ENCODE measurements at regions not wholly inside any gene's neighbourhood (a gene's known extent, or its start where the extent isn't known, plus 50 kb on each side); places are given as distances from the start of the nearest gene placed in this dataset.

DNA sequence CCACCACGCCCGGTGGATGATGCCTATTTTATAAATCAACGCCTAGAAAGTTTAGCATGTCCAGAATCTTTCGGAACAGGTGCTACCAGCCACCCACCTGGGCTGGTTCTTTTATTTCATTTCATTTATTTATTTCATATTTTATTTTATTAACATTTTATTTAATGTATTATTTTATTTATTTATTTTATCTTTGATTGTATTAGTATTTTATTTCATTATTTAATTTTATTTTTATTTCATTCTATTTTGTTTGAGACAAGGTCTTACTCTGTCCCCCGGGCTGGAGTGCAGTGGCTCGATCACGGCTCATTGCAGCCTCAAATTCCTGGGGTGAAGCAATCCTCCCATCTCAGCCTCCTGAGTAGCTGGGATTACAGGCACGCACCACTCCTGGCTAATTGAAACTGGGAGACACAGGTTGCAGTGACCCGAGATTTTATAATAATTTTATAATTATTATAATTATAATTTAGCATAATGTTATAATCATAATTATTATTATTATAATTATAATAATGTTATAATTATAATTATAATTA lies 187.2 kb downstream of the SHOX start:
- Histone ChIP-seq H4K5ac (ENCODE audit: low read depth, low read length) (no peak overlapping the region), H2AFZ (replicated peaks; ENCODE audit: low read length, poor library complexity) (no peak overlapping the region), H3K36me3 (ENCODE audit: control insufficient read depth, insufficient read depth, low read length) (no peaks in the 10 kb centered on the region), H4K20me1 (ENCODE audit: insufficient read depth, low read length) (no peaks in the 10 kb centered on the region), H3K9me3 (ENCODE audit: control insufficient read depth, insufficient read depth, low read length) (peaks cover 9% of the 10 kb centered on the region), H3K18ac (ENCODE audit: low read depth, low read length) (no peak overlapping the region), H2BK5ac (ENCODE audit: low read depth, low read length, poor library complexity, severe bottlenecking) (no peak overlapping the region), H3K27ac (ENCODE audit: insufficient read depth, low read length) (no peak overlapping the region), H3K4me1 (ENCODE audit: control insufficient read depth, insufficient read depth, low read length) (no peaks in the 10 kb centered on the region), H3K9ac (ENCODE audit: low read depth, low read length) (no peak overlapping the region), H3K23ac (ENCODE audit: low read depth, low read length) (no peak overlapping the region), H2AK5ac (ENCODE audit: low read depth, low read length) (no peak overlapping the region), H3K9me1 (ENCODE audit: insufficient read depth, low read length) (no peaks in the 10 kb centered on the region), H3K56ac (ENCODE audit: extremely low read depth, insufficient read depth, low read length) (no peak overlapping the region), H3K14ac (replicated peaks; ENCODE audit: low read depth, low read length) (no peak overlapping the region), H4K91ac (ENCODE audit: insufficient read depth, low read depth, low read length) (no peak overlapping the region), H4K8ac (ENCODE audit: low read depth in 2 of 2, low read length in 2 of 2) (no peak overlapping the region), H2BK20ac (ENCODE audit: low read depth, low read length) (no peak overlapping the region), H3K27me3 (ENCODE audit: control insufficient read depth, insufficient read depth, low read length) (no peaks in the 10 kb centered on the region), H3K4me3 (ENCODE audit: insufficient read depth, low read depth, low read length) (no peak overlapping the region), H2AK9ac (replicated peaks; ENCODE audit: low read depth, low read length, poor library complexity) (no peak overlapping the region), H2BK120ac (ENCODE audit: low read depth, low read length) (no peak overlapping the region), H3K79me1 (ENCODE audit: low read depth in 1 of 2, low read length in 2 of 2) (no peaks in the 10 kb centered on the region), H3K4me2 (ENCODE audit: low read depth, low read length) (no peak overlapping the region), H3K4ac (ENCODE audit: low read depth, low read length) (no peak overlapping the region), H2BK15ac (ENCODE audit: low read depth, low read length) (no peak overlapping the region)
- ChIA-PET CTCF (no interaction called here), POLR2A (ENCODE audit: unreplicated experiment) (no interaction called here)
- TF ChIP-seq CHD1 (IDR thresholded peaks at IDR 0.05; ENCODE audit: low read depth, low read length) (no peak), NFE2L2 (IDR thresholded peaks at IDR 0.05; ENCODE audit: low read depth, low read length) (no peak), BHLHE40 (IDR thresholded peaks at IDR 0.05; ENCODE audit: low read depth, low read length) (no peak), RFX5 (IDR thresholded peaks at IDR 0.05; ENCODE audit: low read depth, low read length) (no peak), SMC3 (IDR thresholded peaks at IDR 0.05; ENCODE audit: low read depth, low read length) (no peak), MAFK (IDR thresholded peaks at IDR 0.05; ENCODE audit: low read depth, low read length) (no peak), FOS (IDR thresholded peaks at IDR 0.05; ENCODE audit: low read depth, low read length) (no peak)
- TF ChIP-seq, protein P1, sequence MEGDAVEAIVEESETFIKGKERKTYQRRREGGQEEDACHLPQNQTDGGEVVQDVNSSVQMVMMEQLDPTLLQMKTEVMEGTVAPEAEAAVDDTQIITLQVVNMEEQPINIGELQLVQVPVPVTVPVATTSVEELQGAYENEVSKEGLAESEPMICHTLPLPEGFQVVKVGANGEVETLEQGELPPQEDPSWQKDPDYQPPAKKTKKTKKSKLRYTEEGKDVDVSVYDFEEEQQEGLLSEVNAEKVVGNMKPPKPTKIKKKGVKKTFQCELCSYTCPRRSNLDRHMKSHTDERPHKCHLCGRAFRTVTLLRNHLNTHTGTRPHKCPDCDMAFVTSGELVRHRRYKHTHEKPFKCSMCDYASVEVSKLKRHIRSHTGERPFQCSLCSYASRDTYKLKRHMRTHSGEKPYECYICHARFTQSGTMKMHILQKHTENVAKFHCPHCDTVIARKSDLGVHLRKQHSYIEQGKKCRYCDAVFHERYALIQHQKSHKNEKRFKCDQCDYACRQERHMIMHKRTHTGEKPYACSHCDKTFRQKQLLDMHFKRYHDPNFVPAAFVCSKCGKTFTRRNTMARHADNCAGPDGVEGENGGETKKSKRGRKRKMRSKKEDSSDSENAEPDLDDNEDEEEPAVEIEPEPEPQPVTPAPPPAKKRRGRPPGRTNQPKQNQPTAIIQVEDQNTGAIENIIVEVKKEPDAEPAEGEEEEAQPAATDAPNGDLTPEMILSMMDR (conservative IDR thresholded peaks at IDR 0.05; ENCODE audit: low read depth, low read length), result no peak
- TF ChIP-seq, protein P2, sequence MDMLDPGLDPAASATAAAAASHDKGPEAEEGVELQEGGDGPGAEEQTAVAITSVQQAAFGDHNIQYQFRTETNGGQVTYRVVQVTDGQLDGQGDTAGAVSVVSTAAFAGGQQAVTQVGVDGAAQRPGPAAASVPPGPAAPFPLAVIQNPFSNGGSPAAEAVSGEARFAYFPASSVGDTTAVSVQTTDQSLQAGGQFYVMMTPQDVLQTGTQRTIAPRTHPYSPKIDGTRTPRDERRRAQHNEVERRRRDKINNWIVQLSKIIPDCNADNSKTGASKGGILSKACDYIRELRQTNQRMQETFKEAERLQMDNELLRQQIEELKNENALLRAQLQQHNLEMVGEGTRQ (IDR thresholded peaks at IDR 0.05; ENCODE audit: low read depth, low read length), result no peak
- in situ Hi-C loops (cut with MboI; ENCODE audit: low sequenced_read_pairs) (no loop called here), intact Hi-C loops (cut with micrococcal nuclease) (no loop called here), dilution Hi-C loops (cut with HindIII; ENCODE audit: low sequenced_read_pairs, unreplicated experiment) (no loop called here)
- ATAC-seq (ENCODE audit: low read depth) (no peak), DNase-seq (no peak)
- no CpG with 5 or more reads among the region's 9 CpGs for WGBS, 2 experiments (ENCODE audit: extremely low coverage in 2 of 2, insufficient read length in 1 of 2)
- no TSS peak for BruUV-seq (replicated peaks)
